OCI-LY3 (cell line): ENCODE measurements at regions not wholly inside any gene's neighbourhood (a gene's known extent, or its start where the extent isn't known, plus 50 kb on each side); places are given as distances from the start of the nearest gene placed in this dataset.
A peak's percentile ranks its signal among the peaks of the same experiment; 100 is the strongest.

Experiments
- H2AFZ ChIP-seq: fragments of 200-600, 300-600 bp; shearing (Covaris generic); 2 replicates; pipeline ENCODE4 v1.6.0; 2014; ENCODE audit warnings: antibody characterized with exemption, low read depth, low read length
- H3K27ac ChIP-seq: fragments of 200-600, 300-600 bp; sonication (generic); 2 replicates; pipeline ENCODE4 v1.5.1; 2014; ENCODE audit warnings: mild to moderate bottlenecking, low read length, moderate library complexity, mixed read lengths
- H3K27me3 ChIP-seq: fragments of 200-600, 300-600 bp; sonication (generic); 2 replicates; pipeline ENCODE4 v1.6.1; 2014; ENCODE audit warnings: low read depth, low read length, mixed read lengths
- H3K36me3 ChIP-seq: fragments of 200-600, 300-600 bp; sonication (generic); replicated peaks from 2 replicates; pipeline ENCODE3; 2014; ENCODE audit warnings: low read depth, low read length, mixed read lengths
- H3K4me1 ChIP-seq: fragments of 300-600, 200-600 bp; sonication (generic); 2 replicates; pipeline ENCODE4 v1.6.1; 2014; ENCODE audit warnings: low read length, mixed read lengths
- H3K4me2 ChIP-seq: fragments of 200-600, 300-600 bp; sonication (generic); 2 replicates; pipeline ENCODE4 v1.6.1; 2014; ENCODE audit warnings: low read length, mixed read lengths
- H3K4me3 ChIP-seq: fragments of 300-600, 200-600 bp; sonication (generic); 2 replicates; pipeline ENCODE4 v1.5.1; 2014; ENCODE audit warnings: antibody characterized with exemption, mild to moderate bottlenecking, low read length, moderate library complexity
- H3K79me2 ChIP-seq: fragments of 300-600, 200-600 bp; shearing (Covaris generic); 2 replicates; pipeline ENCODE4 v1.6.1; 2014; ENCODE audit warnings: mild to moderate bottlenecking, low read length, mixed read lengths
- H3K9ac ChIP-seq: fragments of 300-600, 200-600 bp; shearing (Covaris generic); 2 replicates; pipeline ENCODE4 v1.6.0; 2014; ENCODE audit warnings: mild to moderate bottlenecking, low read length, moderate library complexity
- H3K9me3 ChIP-seq: fragments of 200-600, 300-600 bp; shearing (Covaris generic); 2 replicates; pipeline ENCODE4 v1.6.1; 2014; ENCODE audit warnings: low read length, mixed read lengths; ENCODE audit not compliant: insufficient read depth
- H4K20me1 ChIP-seq: fragments of 200-600, 300-600 bp; sonication (generic); 2 replicates; pipeline ENCODE4 v1.6.1; 2016; ENCODE audit warnings: low read length, mixed read lengths; ENCODE audit not compliant: insufficient read depth
- EZH2phosphoT487 ChIP-seq: fragments of 200-600 bp; shearing (Covaris generic); IDR thresholded peaks from 2 replicates; pipeline ENCODE4 v1.6.1; 2018; ENCODE audit warnings: antibody characterized with exemption, mixed run types, low read depth
- TF ChIP-seq, protein P1 (sequence below): fragments of 200-600, 300-600 bp; sonication (generic); IDR thresholded peaks from 2 replicates; pipeline ENCODE4 v1.5.1; 2014; ENCODE audit warnings: antibody characterized with exemption, low read length, low read depth

DNA sequence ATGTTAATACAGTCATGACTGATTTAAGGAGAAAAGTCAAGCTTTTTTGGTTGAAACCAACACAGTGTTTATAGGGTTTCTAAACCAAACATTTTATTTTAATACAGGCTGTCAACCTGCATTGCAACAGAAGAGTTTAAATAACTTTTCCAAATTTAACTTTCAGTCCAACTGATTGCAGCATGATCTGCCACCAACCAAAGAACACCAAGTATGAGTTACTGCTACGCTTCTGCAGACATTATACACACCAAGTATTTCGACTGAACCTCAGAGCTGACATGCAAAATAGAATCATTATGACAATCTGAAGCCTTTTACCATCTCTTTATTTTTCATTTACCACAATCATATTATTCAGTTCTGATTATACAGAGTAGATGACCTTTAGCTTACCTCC, 151.2 kb upstream of the DST start:
- no peak overlapping the region for H3K27ac ChIP-seq
- TF ChIP-seq, protein P1, sequence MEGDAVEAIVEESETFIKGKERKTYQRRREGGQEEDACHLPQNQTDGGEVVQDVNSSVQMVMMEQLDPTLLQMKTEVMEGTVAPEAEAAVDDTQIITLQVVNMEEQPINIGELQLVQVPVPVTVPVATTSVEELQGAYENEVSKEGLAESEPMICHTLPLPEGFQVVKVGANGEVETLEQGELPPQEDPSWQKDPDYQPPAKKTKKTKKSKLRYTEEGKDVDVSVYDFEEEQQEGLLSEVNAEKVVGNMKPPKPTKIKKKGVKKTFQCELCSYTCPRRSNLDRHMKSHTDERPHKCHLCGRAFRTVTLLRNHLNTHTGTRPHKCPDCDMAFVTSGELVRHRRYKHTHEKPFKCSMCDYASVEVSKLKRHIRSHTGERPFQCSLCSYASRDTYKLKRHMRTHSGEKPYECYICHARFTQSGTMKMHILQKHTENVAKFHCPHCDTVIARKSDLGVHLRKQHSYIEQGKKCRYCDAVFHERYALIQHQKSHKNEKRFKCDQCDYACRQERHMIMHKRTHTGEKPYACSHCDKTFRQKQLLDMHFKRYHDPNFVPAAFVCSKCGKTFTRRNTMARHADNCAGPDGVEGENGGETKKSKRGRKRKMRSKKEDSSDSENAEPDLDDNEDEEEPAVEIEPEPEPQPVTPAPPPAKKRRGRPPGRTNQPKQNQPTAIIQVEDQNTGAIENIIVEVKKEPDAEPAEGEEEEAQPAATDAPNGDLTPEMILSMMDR, result no peak
- TF ChIP-seq EZH2phosphoT487, result no peak
- H4K20me1 ChIP-seq, result no peaks in the 10 kb centered on the region
- H3K27me3 ChIP-seq, result no peaks in the 10 kb centered on the region
- no peaks in the 10 kb centered on the region for H3K79me2 ChIP-seq
- no peak overlapping the region for H3K4me2 ChIP-seq
- no peak overlapping the region for H3K9ac ChIP-seq
- H3K4me3 ChIP-seq, result no peak overlapping the region
- H3K9me3 ChIP-seq, result no peaks in the 10 kb centered on the region
- H3K36me3 ChIP-seq, result no peaks in the 10 kb centered on the region
- peaks cover 21% of the 10 kb centered on the region for H3K4me1 ChIP-seq
- no peak overlapping the region for H2AFZ ChIP-seq

DNA sequence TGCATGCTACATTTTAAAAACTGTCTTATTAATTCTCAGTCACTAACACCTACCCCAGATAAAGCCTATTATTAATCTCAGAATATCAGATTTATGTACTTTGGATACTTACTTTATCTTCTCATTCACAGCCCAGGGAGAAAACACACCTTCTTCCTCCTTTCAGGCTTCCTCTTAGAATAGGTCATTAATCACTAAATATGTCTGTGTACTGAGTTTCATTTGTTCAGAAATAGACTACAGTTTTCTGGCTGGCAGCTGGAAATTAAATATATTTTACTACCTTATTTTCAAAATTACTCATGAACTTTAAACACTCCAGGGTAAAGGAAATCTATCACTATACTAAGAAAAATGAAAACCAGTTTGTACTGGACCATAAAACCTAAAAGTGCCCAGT, 147.7 kb upstream of the DST start:
- H3K36me3 ChIP-seq, result no peaks in the 10 kb centered on the region
- H3K4me2 ChIP-seq, result peak overlapping the region; percentile 11; the same call in 1 of the 2 replicates
- TF ChIP-seq, protein P1, result no peak
- no peak overlapping the region for H3K9ac ChIP-seq
- no peak overlapping the region for H3K27ac ChIP-seq
- no peaks in the 10 kb centered on the region for H3K9me3 ChIP-seq
- H2AFZ ChIP-seq, result no peak overlapping the region
- no peaks in the 10 kb centered on the region for H3K79me2 ChIP-seq
- H4K20me1 ChIP-seq, result no peaks in the 10 kb centered on the region
- H3K4me1 ChIP-seq, result peaks cover 19% of the 10 kb centered on the region
- H3K27me3 ChIP-seq, result no peaks in the 10 kb centered on the region
- no peak overlapping the region for H3K4me3 ChIP-seq

DNA sequence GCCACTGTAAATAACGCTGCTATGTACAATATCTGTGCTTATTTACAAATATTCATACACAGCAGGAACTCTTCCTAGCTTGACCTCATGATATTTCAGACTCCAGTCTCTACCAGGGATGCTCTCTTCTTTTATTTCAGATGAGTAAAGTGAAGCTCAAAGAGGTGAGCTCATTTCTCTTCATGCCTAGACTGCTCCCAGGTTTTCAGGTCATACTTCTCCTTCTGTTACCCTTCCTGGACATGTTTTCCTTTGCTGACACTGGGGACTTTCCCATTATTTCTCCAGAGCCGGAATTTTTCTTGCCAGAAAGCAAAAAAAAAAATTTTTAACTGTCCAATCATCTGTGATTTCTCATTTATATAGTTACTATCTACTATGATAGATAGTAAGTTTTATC, 147.2 kb upstream of the DST start:
- no peaks in the 10 kb centered on the region for H3K9me3 ChIP-seq
- H3K4me3 ChIP-seq, result no peak overlapping the region
- no peaks in the 10 kb centered on the region for H3K27me3 ChIP-seq
- TF ChIP-seq EZH2phosphoT487, result no peak
- TF ChIP-seq, protein P1, result no peak
- H3K36me3 ChIP-seq, result no peaks in the 10 kb centered on the region
- H3K9ac ChIP-seq, result no peak overlapping the region
- H3K4me2 ChIP-seq, result peak overlapping the region; percentile 11; the same call in 1 of the 2 replicates
- no peak overlapping the region for H3K27ac ChIP-seq
- H3K79me2 ChIP-seq, result no peaks in the 10 kb centered on the region
- H4K20me1 ChIP-seq, result no peaks in the 10 kb centered on the region
- peaks cover 19% of the 10 kb centered on the region for H3K4me1 ChIP-seq
- no peak overlapping the region for H2AFZ ChIP-seq

DNA sequence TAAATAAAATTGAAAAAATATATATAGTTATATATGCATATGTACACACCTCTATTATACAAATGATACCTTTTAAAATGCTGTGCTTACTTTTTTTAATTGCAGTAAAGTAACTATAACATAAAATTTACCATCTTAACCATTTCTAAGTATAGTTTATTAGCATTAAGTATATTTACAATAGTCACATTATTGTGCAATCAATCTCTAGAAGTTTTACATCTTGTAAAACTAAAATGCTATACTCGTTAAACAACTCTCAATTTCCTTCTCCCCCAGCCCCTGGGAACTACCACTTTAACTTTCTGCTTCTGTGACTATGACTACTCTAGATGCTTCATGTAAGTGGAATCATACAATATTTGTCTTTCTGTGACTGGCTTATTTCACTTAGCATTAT, 146.7 kb upstream of the DST start:
- Histone ChIP-seq H3K9ac (no peak overlapping the region), H3K36me3 (no peaks in the 10 kb centered on the region), H3K27ac (no peak overlapping the region), H3K4me2 (no peak overlapping the region), H3K9me3 (no peaks in the 10 kb centered on the region), H3K4me1 (peaks cover 19% of the 10 kb centered on the region), H3K27me3 (no peaks in the 10 kb centered on the region), H3K79me2 (no peaks in the 10 kb centered on the region), H2AFZ (no peak overlapping the region), H3K4me3 (no peak overlapping the region), H4K20me1 (no peaks in the 10 kb centered on the region)
- TF ChIP-seq EZH2phosphoT487, result no peak
- TF ChIP-seq, protein P1, result no peak
